ENCODE measurements at regions not wholly inside any gene's neighbourhood (a gene's known extent, or its start where the extent isn't known, plus 50 kb on each side); places are given as distances from the start of the nearest gene placed in this dataset.

DNA sequence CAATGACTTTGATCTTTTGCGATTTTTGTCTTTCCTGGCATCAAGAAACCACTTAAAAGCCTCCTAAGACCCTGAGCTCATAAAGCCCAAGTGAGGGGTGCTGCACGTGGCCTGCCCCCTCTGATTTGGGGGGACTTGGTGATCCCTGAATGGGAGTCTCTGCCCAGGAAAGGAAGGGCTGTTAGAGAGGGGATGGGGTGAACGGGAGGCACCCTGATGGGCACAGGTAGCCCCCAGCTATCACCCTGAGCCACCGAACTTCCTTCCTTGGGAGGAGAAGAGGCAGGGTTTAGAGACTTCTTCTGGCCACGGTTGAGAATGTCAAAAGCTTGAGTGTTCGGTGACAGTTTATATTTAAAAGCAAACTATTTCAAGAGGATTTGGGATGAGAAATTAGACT is 305.5 kb downstream of the ZNF536 start:
- TF ChIP-seq, protein P1, sequence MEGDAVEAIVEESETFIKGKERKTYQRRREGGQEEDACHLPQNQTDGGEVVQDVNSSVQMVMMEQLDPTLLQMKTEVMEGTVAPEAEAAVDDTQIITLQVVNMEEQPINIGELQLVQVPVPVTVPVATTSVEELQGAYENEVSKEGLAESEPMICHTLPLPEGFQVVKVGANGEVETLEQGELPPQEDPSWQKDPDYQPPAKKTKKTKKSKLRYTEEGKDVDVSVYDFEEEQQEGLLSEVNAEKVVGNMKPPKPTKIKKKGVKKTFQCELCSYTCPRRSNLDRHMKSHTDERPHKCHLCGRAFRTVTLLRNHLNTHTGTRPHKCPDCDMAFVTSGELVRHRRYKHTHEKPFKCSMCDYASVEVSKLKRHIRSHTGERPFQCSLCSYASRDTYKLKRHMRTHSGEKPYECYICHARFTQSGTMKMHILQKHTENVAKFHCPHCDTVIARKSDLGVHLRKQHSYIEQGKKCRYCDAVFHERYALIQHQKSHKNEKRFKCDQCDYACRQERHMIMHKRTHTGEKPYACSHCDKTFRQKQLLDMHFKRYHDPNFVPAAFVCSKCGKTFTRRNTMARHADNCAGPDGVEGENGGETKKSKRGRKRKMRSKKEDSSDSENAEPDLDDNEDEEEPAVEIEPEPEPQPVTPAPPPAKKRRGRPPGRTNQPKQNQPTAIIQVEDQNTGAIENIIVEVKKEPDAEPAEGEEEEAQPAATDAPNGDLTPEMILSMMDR (conservative IDR thresholded peaks at IDR 0.05; ENCODE audit: low read depth, low read length): no peak
- no peak overlapping the region for H3K4me3 ChIP-seq (ENCODE audit: low read depth, low read length)
- no peak for DNase-seq (ENCODE audit: low read depth)

GRCh38 chr19:30676990-30677679 is 305.0 kb downstream of the ZNF536 start:
- H3K4me3 ChIP-seq (ENCODE audit: low read depth, low read length): no peak overlapping the region
- DNase-seq (ENCODE audit: low read depth): no peak
- TF ChIP-seq, protein P1 (conservative IDR thresholded peaks at IDR 0.05; ENCODE audit: low read depth, low read length): no peak

GRCh38 chr19:30675086-30675485 is 302.9 kb downstream of the ZNF536 start:
- no peak for DNase-seq (ENCODE audit: low read depth)
- TF ChIP-seq, protein P1 (conservative IDR thresholded peaks at IDR 0.05; ENCODE audit: low read depth, low read length): no peak
- no peak overlapping the region for H3K4me3 ChIP-seq (ENCODE audit: low read depth, low read length)

DNA sequence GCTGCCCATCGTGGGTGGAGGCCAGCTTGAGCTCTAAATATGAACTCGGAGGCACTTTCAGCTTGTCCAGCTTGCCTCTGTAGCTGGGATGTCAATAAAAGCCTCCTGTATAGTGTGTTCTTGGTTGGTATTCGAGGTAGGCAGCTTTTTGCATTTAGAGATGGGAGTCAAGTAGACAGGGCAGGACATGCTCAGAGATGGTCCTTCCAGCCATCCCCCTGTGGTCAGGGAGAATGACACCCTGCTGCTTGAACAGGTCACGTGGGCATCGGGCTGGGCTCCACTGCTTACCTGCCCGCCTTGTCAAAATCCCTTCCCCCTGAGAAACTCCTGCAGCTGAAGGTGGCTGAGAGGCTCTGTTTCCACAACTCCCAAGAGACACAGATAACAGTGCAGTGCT is 302.5 kb downstream of the ZNF536 start:
- TF ChIP-seq, protein P1 (conservative IDR thresholded peaks at IDR 0.05; ENCODE audit: low read depth, low read length): no peak
- H3K4me3 ChIP-seq (ENCODE audit: low read depth, low read length): no peak overlapping the region
- DNase-seq (ENCODE audit: low read depth): no peak

GRCh38 chr19:30673336-30673735 is 301.2 kb downstream of the ZNF536 start:
- TF ChIP-seq, protein P1 (conservative IDR thresholded peaks at IDR 0.05; ENCODE audit: low read depth, low read length): no peak
- no peak overlapping the region for H3K4me3 ChIP-seq (ENCODE audit: low read depth, low read length)
- no peak for DNase-seq (ENCODE audit: low read depth)

- DNase-seq (ENCODE audit: low read depth): no peak
- no peak overlapping the region for H3K4me3 ChIP-seq (ENCODE audit: low read depth, low read length)
- TF ChIP-seq, protein P1 (conservative IDR thresholded peaks at IDR 0.05; ENCODE audit: low read depth, low read length): no peak
Observed at GRCh38 chr19:30672926-30673325, 300.7 kb downstream of the ZNF536 start.

- TF ChIP-seq, protein P1 (conservative IDR thresholded peaks at IDR 0.05; ENCODE audit: low read depth, low read length): no peak
Observed at GRCh38 chr19:30671622-30672051, 299.5 kb downstream of the ZNF536 start.

More at GRCh38 chr19:30671622-30672051, 299.5 kb downstream of the ZNF536 start:
- no peak for DNase-seq (ENCODE audit: low read depth)
- no peak overlapping the region for H3K4me3 ChIP-seq (ENCODE audit: low read depth, low read length)

Data from choroid plexus epithelial cell (primary cell).